Cardiac fibroblast (primary cell): ENCODE measurements at regions not wholly inside any gene's neighbourhood (a gene's known extent, or its start where the extent isn't known, plus 50 kb on each side); places are given as distances from the start of the nearest gene placed in this dataset.

Source experiments
- DNase-seq, 2 donors: peaks; one replicate each; pipeline versions ENCODE4 v3.0.0 to v3.0.0-alpha.2; 2010; ENCODE audit warnings: low read depth in 2 of 2
- H3K4me3 ChIP-seq, 2 donors: replicated peaks in 1 of 2; 1 replicate in 1 of 2; 2 replicates in 1 of 2; pipeline ENCODE4 v1.5.1; 2011; ENCODE audit warnings: low read depth in 2 of 2, low read length in 2 of 2, mild to moderate bottlenecking in 2 of 2, moderate library complexity in 1 of 2
- TF ChIP-seq, protein P1 (sequence below): IDR thresholded peaks from one replicate; pipeline ENCODE4 v1.5.1; 2011; ENCODE audit warnings: low read depth, mild to moderate bottlenecking, low read length, inconsistent platforms

DNA sequence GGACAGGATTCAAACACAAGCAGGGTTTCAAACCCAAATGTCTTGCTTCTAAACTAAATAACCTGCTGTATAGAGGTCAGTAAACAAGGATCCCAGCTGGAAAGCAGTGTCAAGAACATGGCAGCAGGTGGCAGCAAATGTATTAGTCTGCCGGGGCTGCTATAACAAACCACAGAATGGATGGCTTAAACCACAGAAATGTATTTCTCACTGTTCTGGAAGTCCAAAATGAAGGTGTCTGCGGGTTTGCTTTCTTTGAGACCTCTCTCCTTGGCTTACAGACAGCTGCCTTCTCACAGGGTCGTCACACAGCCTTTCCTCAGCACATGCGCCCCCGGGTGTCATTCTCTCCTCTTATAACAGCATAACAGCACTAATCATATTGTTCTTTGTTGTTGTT is 65.1 kb upstream of the LRRC55 start:
- no peak overlapping the region for H3K4me3 ChIP-seq
- TF ChIP-seq, protein P1, sequence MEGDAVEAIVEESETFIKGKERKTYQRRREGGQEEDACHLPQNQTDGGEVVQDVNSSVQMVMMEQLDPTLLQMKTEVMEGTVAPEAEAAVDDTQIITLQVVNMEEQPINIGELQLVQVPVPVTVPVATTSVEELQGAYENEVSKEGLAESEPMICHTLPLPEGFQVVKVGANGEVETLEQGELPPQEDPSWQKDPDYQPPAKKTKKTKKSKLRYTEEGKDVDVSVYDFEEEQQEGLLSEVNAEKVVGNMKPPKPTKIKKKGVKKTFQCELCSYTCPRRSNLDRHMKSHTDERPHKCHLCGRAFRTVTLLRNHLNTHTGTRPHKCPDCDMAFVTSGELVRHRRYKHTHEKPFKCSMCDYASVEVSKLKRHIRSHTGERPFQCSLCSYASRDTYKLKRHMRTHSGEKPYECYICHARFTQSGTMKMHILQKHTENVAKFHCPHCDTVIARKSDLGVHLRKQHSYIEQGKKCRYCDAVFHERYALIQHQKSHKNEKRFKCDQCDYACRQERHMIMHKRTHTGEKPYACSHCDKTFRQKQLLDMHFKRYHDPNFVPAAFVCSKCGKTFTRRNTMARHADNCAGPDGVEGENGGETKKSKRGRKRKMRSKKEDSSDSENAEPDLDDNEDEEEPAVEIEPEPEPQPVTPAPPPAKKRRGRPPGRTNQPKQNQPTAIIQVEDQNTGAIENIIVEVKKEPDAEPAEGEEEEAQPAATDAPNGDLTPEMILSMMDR = peak; percentile 64
- DNase-seq = peak; percentile 67 to 74

DNA sequence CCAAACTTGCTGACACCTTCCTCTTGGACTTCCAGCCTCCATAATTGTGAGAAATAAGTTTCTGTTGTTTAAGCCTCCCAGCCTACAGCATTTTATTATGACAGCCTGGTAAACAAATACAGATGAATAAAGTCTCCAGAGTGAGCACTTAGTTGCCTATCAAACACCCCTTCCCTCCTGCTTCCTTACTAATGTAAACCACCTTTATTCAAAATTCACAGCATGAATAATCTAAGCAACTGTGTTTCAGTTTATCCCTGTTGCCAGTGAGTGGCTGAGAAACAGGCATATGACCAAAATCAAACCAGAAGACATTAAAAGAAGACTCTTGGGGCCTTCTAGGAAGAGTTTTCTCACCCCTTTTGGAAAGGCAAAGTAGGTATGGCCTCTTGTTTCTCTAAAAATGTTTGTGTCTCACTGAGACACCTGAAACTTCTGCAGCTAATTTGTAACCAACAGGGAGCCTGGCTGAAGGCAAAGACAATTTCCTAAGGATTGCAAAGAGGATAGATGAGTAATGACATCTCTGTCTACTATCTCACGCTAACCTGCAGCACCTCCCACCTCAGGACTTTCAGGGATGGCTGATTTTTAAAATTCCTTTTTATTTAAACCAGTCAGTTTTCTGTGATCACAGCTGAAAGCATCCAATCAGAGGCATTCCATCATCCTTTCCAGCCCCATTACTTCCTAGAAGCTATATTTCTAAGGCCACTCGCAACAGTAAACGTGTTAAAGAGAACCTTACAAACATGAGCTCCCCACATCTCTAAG is 61.4 kb upstream of the LRRC55 start:
- TF ChIP-seq, protein P1 = no peak
- DNase-seq = no peak
- H3K4me3 ChIP-seq = no peak overlapping the region

DNA sequence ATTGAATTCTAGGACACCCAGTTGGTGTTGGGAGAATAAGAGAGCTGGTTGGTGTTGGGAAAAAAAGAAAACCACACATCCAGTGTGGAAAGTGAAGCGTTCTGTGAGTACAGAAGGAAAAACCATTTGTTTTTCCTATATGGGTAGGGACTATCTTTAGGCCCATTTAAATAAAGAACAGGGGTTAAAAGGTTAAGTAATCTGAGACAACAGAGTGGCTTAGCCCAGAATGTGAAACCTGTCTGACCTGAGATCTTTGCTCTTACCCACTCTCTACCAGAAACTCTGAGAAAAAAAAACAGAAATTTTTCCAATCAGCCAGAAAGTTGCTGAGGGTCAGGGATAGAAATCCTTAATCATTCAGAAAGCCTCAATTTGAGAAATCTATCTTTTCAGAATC is 59.8 kb upstream of the LRRC55 start:
- TF ChIP-seq, protein P1 = no peak
- DNase-seq = no peak
- no peak overlapping the region for H3K4me3 ChIP-seq

DNA sequence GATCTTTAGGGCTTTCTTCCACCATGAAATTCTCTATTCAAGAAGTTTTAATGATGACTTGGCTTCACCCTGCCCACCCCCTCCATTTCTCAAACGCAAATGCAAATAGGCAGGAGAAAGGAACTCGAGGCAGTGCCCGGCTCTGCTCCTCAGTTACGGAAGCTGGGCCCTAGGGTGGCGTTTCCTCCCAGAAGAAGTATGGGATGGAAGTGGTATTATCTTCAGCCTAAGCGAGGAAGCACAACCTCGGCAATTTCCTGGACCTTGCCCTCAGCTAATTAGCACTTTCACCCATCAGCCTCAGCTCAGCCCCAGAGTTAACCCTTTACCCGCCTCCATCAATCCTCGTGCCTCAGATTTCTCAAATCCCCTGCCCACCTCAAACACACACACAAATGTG is 58.2 kb upstream of the LRRC55 start:
- no peak for DNase-seq
- TF ChIP-seq, protein P1 = no peak
- no peak overlapping the region for H3K4me3 ChIP-seq

DNA sequence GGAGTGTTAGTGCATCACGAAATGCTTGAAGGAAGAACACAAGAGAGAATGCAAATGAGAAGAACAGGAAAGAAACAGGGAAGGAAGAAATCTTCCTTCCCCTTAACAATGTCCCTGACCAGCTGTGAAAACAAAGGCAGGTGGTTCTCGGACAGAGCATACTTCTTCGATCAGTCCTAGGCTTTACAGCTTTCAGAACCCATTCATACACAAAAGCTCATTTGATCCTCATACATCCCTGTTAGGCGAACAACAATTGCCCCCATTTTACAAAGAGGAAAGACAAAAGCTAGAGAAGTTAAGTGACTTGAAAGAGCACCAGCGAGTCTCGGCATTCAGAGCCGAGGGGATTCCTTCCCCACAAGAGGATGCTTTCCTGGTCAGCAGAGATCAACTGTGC is 57.2 kb upstream of the LRRC55 start:
- TF ChIP-seq, protein P1 = no peak
- no peak overlapping the region for H3K4me3 ChIP-seq
- no peak for DNase-seq

DNA sequence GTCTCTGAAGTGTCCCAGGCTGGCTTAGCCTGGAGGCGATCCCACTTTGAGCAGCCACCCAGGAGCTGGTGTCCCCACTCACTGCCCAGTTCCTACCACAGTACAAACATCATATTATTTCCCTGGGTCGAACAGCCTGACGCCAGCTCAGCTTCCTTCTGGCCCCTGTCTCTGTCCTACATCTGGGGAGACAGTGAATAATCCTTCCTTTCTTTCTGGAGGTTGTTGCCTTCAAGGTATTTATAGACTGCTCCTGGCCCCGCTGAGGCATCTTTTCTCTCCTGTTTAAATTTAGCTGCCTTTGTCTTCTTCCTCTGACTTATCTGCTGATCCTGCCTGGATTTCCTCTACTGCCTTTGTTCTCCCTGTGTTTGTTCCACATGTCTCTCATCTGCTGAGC is 56.8 kb upstream of the LRRC55 start:
- TF ChIP-seq, protein P1 = no peak
- DNase-seq = peak; percentile 1 to 22
- H3K4me3 ChIP-seq = no peak overlapping the region

DNA sequence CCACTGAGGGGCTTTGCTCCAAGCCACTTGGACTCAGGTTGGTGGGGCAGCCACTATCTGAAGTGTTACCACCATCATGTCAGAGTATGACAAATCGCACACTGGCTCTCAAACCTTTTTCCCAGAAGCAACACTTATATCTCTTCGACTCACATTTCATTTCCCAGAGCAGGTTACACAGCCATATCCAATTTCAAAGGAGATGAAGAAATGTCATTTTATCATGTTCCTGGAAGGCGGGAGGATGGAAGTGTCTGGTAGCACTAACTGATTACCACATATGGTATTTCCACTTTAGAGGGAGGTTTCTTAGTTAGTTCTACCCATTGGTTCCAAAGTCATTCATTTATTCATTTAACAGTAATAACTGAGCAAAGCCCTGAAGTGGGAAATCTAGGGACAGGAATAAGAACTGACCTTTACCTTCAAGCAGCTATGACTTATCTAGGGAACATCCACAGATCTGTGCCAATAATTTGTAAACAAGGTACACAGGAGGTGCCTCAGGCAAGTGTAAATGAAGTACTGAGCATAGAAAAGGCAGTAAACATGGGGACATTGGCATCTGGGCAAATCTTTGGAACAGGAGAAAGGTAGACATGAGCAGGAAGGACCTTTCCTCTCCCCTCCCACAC is 54.9 kb upstream of the LRRC55 start:
- no peak overlapping the region for H3K4me3 ChIP-seq
- no peak for DNase-seq
- TF ChIP-seq, protein P1 = no peak
